ENCODE measurements at regions not wholly inside any gene's neighbourhood (a gene's known extent, or its start where the extent isn't known, plus 50 kb on each side); places are given as distances from the start of the nearest gene placed in this dataset.

DNA sequence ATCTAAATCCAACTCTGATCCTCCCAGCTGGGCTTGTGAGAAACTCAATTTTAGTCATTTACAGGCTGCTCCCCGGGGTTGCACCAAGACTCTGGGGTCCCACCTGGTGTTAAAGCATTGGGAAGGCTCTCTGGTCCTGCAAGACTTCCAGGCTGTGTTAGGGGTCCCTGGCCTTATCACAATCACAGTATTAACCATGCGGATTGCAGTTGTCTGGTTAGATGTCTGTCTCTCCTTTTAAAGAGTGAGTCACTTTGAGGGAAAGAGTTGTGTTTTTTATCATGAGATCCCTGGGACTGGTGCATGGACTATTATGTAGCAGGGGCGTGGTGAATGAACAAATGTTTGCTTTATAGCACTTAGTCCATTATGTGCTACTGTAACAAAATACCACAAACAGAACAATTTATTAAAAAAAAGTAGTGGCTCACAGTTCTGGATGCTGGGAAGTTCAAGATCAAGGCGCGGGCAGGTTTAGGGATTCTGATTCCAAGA, 531.4 kb downstream of the FUT8 start:
- ChIA-PET POLR2A (ENCODE audit: low non-redundant PET) (no interaction called here), CTCF (no interaction called here)
- H3K27me3 ChIP-seq (replicated peaks; ENCODE audit: insufficient read depth, low read depth, low read length, poor library complexity), result no peaks in the 10 kb centered on the region
- no peak overlapping the region for H3K27ac ChIP-seq (ENCODE audit: low read depth, low read length, poor library complexity, severe bottlenecking)
- TF ChIP-seq, protein P1, sequence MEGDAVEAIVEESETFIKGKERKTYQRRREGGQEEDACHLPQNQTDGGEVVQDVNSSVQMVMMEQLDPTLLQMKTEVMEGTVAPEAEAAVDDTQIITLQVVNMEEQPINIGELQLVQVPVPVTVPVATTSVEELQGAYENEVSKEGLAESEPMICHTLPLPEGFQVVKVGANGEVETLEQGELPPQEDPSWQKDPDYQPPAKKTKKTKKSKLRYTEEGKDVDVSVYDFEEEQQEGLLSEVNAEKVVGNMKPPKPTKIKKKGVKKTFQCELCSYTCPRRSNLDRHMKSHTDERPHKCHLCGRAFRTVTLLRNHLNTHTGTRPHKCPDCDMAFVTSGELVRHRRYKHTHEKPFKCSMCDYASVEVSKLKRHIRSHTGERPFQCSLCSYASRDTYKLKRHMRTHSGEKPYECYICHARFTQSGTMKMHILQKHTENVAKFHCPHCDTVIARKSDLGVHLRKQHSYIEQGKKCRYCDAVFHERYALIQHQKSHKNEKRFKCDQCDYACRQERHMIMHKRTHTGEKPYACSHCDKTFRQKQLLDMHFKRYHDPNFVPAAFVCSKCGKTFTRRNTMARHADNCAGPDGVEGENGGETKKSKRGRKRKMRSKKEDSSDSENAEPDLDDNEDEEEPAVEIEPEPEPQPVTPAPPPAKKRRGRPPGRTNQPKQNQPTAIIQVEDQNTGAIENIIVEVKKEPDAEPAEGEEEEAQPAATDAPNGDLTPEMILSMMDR (conservative IDR thresholded peaks at IDR 0.05; ENCODE audit: low read depth, low read length), result no peak
- TF ChIP-seq EZH2 (IDR thresholded peaks at IDR 0.05; ENCODE audit: borderline replicate concordance, low read depth, low read length, poor library complexity, severe bottlenecking), result no peak
- intact Hi-C loops (cut with micrococcal nuclease; ENCODE audit: unreplicated experiment), result no loop called here
- no TSS peak for BruUV-seq (replicated peaks)
- DNase-seq (ENCODE audit: low spot score), result no peak
- H3K4me1 ChIP-seq (ENCODE audit: insufficient read depth, low read length, poor library complexity, severe bottlenecking), result no peaks in the 10 kb centered on the region
- no peaks in the 10 kb centered on the region for H3K36me3 ChIP-seq (ENCODE audit: insufficient read depth, low read length, poor library complexity, severe bottlenecking)
- no peak overlapping the region for H3K4me3 ChIP-seq (ENCODE audit: low read depth, low read length, poor library complexity, severe bottlenecking)
- no peaks in the 10 kb centered on the region for H3K9me3 ChIP-seq (ENCODE audit: low read depth, low read length, poor library complexity, severe bottlenecking)

DNA sequence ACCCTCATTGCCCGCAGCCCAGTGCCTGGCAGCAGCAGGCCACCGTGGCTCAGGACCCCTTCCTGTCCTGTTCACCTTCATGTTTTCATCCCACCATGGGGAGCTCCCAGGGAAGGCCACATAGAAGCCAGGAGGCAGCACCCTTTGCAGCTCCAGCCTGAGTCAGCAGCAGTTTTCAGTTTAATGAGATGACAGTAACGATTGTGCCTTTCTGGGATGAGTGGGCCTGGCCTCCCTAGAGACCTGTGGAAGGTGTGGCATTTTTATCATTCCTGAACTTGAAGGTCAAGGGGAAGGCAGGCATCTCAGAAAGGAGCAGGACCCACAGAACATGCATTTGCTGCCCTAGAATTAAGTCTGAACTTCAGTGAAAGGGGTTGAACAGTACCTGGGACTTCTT, 532.8 kb downstream of the FUT8 start:
- Histone ChIP-seq H3K27me3 (replicated peaks; ENCODE audit: insufficient read depth, low read depth, low read length, poor library complexity) (no peaks in the 10 kb centered on the region), H3K27ac (ENCODE audit: low read depth, low read length, poor library complexity, severe bottlenecking) (no peak overlapping the region), H3K4me3 (ENCODE audit: low read depth, low read length, poor library complexity, severe bottlenecking) (no peak overlapping the region), H3K4me1 (ENCODE audit: insufficient read depth, low read length, poor library complexity, severe bottlenecking) (no peaks in the 10 kb centered on the region), H3K9me3 (ENCODE audit: low read depth, low read length, poor library complexity, severe bottlenecking) (no peaks in the 10 kb centered on the region), H3K36me3 (ENCODE audit: insufficient read depth, low read length, poor library complexity, severe bottlenecking) (no peaks in the 10 kb centered on the region)
- ChIA-PET POLR2A (ENCODE audit: low non-redundant PET) (no interaction called here), CTCF (no interaction called here)
- intact Hi-C loops (cut with micrococcal nuclease; ENCODE audit: unreplicated experiment), result no loop called here
- TF ChIP-seq, protein P1 (conservative IDR thresholded peaks at IDR 0.05; ENCODE audit: low read depth, low read length), result no peak
- TF ChIP-seq EZH2 (IDR thresholded peaks at IDR 0.05; ENCODE audit: borderline replicate concordance, low read depth, low read length, poor library complexity, severe bottlenecking), result no peak
- DNase-seq (ENCODE audit: low spot score), result no peak
- BruUV-seq (replicated peaks), result no TSS peak

DNA sequence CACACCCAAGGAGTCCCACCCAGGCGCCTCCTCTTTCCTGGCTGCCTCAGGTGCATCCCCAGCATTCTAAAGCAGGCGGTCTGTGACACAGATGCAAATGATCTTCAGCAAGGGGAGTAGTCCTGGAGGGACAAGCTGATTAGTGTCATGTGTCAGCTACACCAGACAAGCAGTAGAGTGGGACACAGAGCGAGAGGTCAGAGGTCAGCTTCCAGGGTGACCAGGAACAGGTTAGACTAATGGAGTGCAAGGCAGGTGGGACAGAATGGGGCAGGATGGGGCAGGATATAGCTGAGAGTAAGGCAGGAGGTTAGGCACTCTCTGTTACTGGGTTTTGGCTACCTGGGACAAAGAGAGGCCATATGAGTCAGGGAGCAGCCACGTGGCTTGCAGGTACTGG, 534.0 kb downstream of the FUT8 start:
- TF ChIP-seq EZH2 (IDR thresholded peaks at IDR 0.05; ENCODE audit: borderline replicate concordance, low read depth, low read length, poor library complexity, severe bottlenecking), result no peak
- TF ChIP-seq, protein P1 (conservative IDR thresholded peaks at IDR 0.05; ENCODE audit: low read depth, low read length), result no peak
- Histone ChIP-seq H3K27me3 (replicated peaks; ENCODE audit: insufficient read depth, low read depth, low read length, poor library complexity) (peaks cover 5% of the 10 kb centered on the region), H3K36me3 (ENCODE audit: insufficient read depth, low read length, poor library complexity, severe bottlenecking) (no peaks in the 10 kb centered on the region), H3K9me3 (ENCODE audit: low read depth, low read length, poor library complexity, severe bottlenecking) (no peaks in the 10 kb centered on the region), H3K4me3 (ENCODE audit: low read depth, low read length, poor library complexity, severe bottlenecking) (no peak overlapping the region), H3K4me1 (ENCODE audit: insufficient read depth, low read length, poor library complexity, severe bottlenecking) (no peaks in the 10 kb centered on the region), H3K27ac (ENCODE audit: low read depth, low read length, poor library complexity, severe bottlenecking) (no peak overlapping the region)
- CTCF ChIA-PET, result no interaction called here
- no TSS peak for BruUV-seq (replicated peaks)
- DNase-seq (ENCODE audit: low spot score), result no peak
- POLR2A ChIA-PET (ENCODE audit: low non-redundant PET), result no interaction called here
- intact Hi-C loops (cut with micrococcal nuclease; ENCODE audit: unreplicated experiment), result no loop called here
